ENCODE measurements at regions not wholly inside any gene's neighbourhood (a gene's known extent, or its start where the extent isn't known, plus 50 kb on each side); places are given as distances from the start of the nearest gene placed in this dataset.

- Histone ChIP-seq H3K4me1 (ENCODE audit: insufficient read depth, low read length, poor library complexity, severe bottlenecking) (no peaks in the 10 kb centered on the region), H3K36me3 (ENCODE audit: insufficient read depth, low read length, poor library complexity, severe bottlenecking) (no peaks in the 10 kb centered on the region), H3K9me3 (ENCODE audit: low read depth, low read length, poor library complexity, severe bottlenecking) (no peaks in the 10 kb centered on the region), H3K27ac (ENCODE audit: low read depth, low read length, poor library complexity, severe bottlenecking) (no peak overlapping the region), H3K4me3 (ENCODE audit: low read depth, low read length, poor library complexity, severe bottlenecking) (no peak overlapping the region), H3K27me3 (replicated peaks; ENCODE audit: insufficient read depth, low read depth, low read length, poor library complexity) (no peaks in the 10 kb centered on the region)
- intact Hi-C loops (cut with micrococcal nuclease; ENCODE audit: unreplicated experiment) = no loop called here
- BruUV-seq (replicated peaks) = no TSS peak
- POLR2A ChIA-PET (ENCODE audit: low non-redundant PET) = no interaction called here
- no peak for TF ChIP-seq CTCF (conservative IDR thresholded peaks at IDR 0.05; ENCODE audit: low read depth, low read length)
- no peak for TF ChIP-seq EZH2 (IDR thresholded peaks at IDR 0.05; ENCODE audit: borderline replicate concordance, low read depth, low read length, poor library complexity, severe bottlenecking)
- CTCF ChIA-PET = no interaction called here
- DNase-seq (ENCODE audit: low spot score) = no peak
Measured at GRCh38 chr1:98084188-98084587, 163.4 kb upstream of the DPYD start.

- BruUV-seq (replicated peaks) = no TSS peak
- ChIA-PET POLR2A (ENCODE audit: low non-redundant PET) (no interaction called here), CTCF (no interaction called here)
- Histone ChIP-seq H3K27ac (ENCODE audit: low read depth, low read length, poor library complexity, severe bottlenecking) (no peak overlapping the region), H3K4me3 (ENCODE audit: low read depth, low read length, poor library complexity, severe bottlenecking) (no peak overlapping the region), H3K4me1 (ENCODE audit: insufficient read depth, low read length, poor library complexity, severe bottlenecking) (no peaks in the 10 kb centered on the region), H3K36me3 (ENCODE audit: insufficient read depth, low read length, poor library complexity, severe bottlenecking) (no peaks in the 10 kb centered on the region), H3K9me3 (ENCODE audit: low read depth, low read length, poor library complexity, severe bottlenecking) (no peaks in the 10 kb centered on the region), H3K27me3 (replicated peaks; ENCODE audit: insufficient read depth, low read depth, low read length, poor library complexity) (no peaks in the 10 kb centered on the region)
- TF ChIP-seq EZH2 (IDR thresholded peaks at IDR 0.05; ENCODE audit: borderline replicate concordance, low read depth, low read length, poor library complexity, severe bottlenecking) = no peak
- TF ChIP-seq CTCF (conservative IDR thresholded peaks at IDR 0.05; ENCODE audit: low read depth, low read length) = no peak
- no peak for DNase-seq (ENCODE audit: low spot score)
- intact Hi-C loops (cut with micrococcal nuclease; ENCODE audit: unreplicated experiment) = no loop called here
Measured at GRCh38 chr1:98081944-98082343, 161.1 kb upstream of the DPYD start.

GRCh38 chr1:98078596-98078995, 157.8 kb upstream of the DPYD start:
- intact Hi-C loops (cut with micrococcal nuclease; ENCODE audit: unreplicated experiment) = no loop called here
- Histone ChIP-seq H3K9me3 (ENCODE audit: low read depth, low read length, poor library complexity, severe bottlenecking) (no peaks in the 10 kb centered on the region), H3K27ac (ENCODE audit: low read depth, low read length, poor library complexity, severe bottlenecking) (no peak overlapping the region), H3K4me3 (ENCODE audit: low read depth, low read length, poor library complexity, severe bottlenecking) (no peak overlapping the region), H3K27me3 (replicated peaks; ENCODE audit: insufficient read depth, low read depth, low read length, poor library complexity) (no peaks in the 10 kb centered on the region), H3K36me3 (ENCODE audit: insufficient read depth, low read length, poor library complexity, severe bottlenecking) (no peaks in the 10 kb centered on the region), H3K4me1 (ENCODE audit: insufficient read depth, low read length, poor library complexity, severe bottlenecking) (no peaks in the 10 kb centered on the region)
- DNase-seq (ENCODE audit: low spot score) = no peak
- no TSS peak for BruUV-seq (replicated peaks)
- no peak for TF ChIP-seq EZH2 (IDR thresholded peaks at IDR 0.05; ENCODE audit: borderline replicate concordance, low read depth, low read length, poor library complexity, severe bottlenecking)
- POLR2A ChIA-PET (ENCODE audit: low non-redundant PET) = no interaction called here
- CTCF ChIA-PET = no interaction called here

GRCh38 chr1:98077691-98078090, 156.9 kb upstream of the DPYD start:
- ChIA-PET CTCF (no interaction called here), POLR2A (ENCODE audit: low non-redundant PET) (no interaction called here)
- intact Hi-C loops (cut with micrococcal nuclease; ENCODE audit: unreplicated experiment) = no loop called here
- TF ChIP-seq EZH2 (IDR thresholded peaks at IDR 0.05; ENCODE audit: borderline replicate concordance, low read depth, low read length, poor library complexity, severe bottlenecking) (no peak), CTCF (conservative IDR thresholded peaks at IDR 0.05; ENCODE audit: low read depth, low read length) (no peak)
- H3K27ac ChIP-seq (ENCODE audit: low read depth, low read length, poor library complexity, severe bottlenecking) = no peak overlapping the region
- H3K4me3 ChIP-seq (ENCODE audit: low read depth, low read length, poor library complexity, severe bottlenecking) = no peak overlapping the region
- no TSS peak for BruUV-seq (replicated peaks)
- no peaks in the 10 kb centered on the region for H3K9me3 ChIP-seq (ENCODE audit: low read depth, low read length, poor library complexity, severe bottlenecking)
- no peaks in the 10 kb centered on the region for H3K4me1 ChIP-seq (ENCODE audit: insufficient read depth, low read length, poor library complexity, severe bottlenecking)
- H3K27me3 ChIP-seq (replicated peaks; ENCODE audit: insufficient read depth, low read depth, low read length, poor library complexity) = no peaks in the 10 kb centered on the region
- H3K36me3 ChIP-seq (ENCODE audit: insufficient read depth, low read length, poor library complexity, severe bottlenecking) = no peaks in the 10 kb centered on the region
- DNase-seq (ENCODE audit: low spot score) = no peak

Data from A673 (cell line).